GM20000 (cell line): ENCODE measurements at regions not wholly inside any gene's neighbourhood (a gene's known extent, or its start where the extent isn't known, plus 50 kb on each side); places are given as distances from the start of the nearest gene placed in this dataset.

Experiments used
- DNase-seq: peaks from one replicate; pipeline ENCODE4 v3.0.0; 2012; ENCODE audit warnings: low spot score
- TF ChIP-seq, protein P1 (sequence below): IDR thresholded peaks from 2 replicates; pipeline ENCODE4 v1.5.1; 2012; ENCODE audit warnings: mild to moderate bottlenecking, control low read depth; ENCODE audit errors: extremely low read depth, missing control alignments

DNA sequence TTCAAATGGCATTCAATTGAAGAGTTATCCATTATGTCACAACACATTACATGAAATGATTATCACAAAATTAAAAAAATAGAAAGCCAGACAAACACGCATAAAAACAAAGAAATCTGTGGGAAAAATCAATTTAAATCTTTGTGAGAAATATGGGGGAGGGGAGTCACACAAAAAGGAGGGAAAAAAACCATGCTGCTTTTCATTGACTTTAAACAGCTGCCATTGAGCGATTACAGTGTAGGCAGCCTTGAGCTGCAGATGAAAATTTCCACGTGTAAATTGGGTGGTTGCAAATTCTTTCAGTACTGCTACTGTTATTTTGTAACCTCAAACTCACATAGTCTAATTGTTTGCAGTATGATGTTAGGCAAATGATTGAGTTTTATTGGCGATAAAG, 889.9 kb upstream of the PHF14 start:
- no peak for DNase-seq
- TF ChIP-seq, protein P1, sequence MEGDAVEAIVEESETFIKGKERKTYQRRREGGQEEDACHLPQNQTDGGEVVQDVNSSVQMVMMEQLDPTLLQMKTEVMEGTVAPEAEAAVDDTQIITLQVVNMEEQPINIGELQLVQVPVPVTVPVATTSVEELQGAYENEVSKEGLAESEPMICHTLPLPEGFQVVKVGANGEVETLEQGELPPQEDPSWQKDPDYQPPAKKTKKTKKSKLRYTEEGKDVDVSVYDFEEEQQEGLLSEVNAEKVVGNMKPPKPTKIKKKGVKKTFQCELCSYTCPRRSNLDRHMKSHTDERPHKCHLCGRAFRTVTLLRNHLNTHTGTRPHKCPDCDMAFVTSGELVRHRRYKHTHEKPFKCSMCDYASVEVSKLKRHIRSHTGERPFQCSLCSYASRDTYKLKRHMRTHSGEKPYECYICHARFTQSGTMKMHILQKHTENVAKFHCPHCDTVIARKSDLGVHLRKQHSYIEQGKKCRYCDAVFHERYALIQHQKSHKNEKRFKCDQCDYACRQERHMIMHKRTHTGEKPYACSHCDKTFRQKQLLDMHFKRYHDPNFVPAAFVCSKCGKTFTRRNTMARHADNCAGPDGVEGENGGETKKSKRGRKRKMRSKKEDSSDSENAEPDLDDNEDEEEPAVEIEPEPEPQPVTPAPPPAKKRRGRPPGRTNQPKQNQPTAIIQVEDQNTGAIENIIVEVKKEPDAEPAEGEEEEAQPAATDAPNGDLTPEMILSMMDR = no peak

DNA sequence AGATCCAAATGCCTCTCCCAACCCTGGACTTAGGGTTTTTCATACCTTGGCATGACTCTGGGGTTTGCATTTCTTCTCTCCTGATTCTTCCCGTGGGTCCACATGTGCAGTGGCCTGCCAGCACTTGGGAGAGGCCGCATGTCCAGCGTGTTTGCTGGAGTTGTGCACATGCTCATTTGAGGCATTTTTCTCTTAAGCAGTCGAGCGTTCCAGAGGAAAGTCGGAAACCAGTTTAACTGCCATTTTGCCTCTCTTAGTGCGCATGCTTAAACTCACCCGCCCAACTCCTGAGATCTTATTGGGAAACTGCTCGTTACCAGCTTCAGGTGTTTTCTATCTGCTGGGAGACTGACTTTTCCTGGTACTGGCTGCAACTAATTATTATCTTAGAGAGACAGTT, 888.4 kb upstream of the PHF14 start:
- DNase-seq = no peak

DNA sequence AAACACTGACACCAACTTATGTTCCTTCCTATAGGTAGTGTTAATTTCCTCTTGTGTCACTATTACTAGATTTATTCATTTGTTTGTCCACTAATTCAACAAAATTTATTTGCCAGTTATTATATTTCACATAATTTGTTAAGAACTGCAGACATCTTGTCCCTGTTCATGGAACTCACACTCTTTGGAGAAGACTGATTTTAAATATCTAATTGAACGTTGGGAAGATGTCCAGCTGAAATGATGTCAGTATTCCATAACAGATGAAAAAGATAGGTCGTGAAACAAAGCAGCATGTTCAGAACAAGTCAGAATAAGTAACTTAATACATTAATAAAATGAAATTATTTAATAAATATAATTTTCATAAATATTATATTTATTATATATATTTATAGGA, 873.1 kb upstream of the PHF14 start:
- TF ChIP-seq, protein P1 = no peak
- DNase-seq = no peak

More for the DNA sequence above, 888.4 kb upstream of the PHF14 start:
- TF ChIP-seq, protein P1 = no peak

DNA sequence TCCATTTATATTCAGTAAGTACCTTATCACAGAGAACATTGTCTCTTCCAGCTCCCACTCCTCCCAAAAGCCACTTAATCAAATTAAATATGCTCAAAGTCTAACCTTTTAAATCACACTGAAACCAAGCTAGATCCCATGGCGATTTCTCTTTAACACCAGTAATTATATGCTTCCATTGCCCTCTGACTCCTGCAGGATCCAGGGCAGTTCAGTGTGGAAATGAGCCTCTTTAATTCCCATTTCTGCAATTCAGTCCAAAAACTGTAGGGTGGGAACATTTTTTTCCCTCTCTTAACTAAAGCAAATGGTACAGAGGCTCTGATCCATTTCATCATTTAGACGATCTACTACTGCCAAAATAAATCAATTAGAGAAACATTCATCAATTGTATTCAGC, 872.3 kb upstream of the PHF14 start:
- no peak for DNase-seq
- TF ChIP-seq, protein P1 = no peak

DNA sequence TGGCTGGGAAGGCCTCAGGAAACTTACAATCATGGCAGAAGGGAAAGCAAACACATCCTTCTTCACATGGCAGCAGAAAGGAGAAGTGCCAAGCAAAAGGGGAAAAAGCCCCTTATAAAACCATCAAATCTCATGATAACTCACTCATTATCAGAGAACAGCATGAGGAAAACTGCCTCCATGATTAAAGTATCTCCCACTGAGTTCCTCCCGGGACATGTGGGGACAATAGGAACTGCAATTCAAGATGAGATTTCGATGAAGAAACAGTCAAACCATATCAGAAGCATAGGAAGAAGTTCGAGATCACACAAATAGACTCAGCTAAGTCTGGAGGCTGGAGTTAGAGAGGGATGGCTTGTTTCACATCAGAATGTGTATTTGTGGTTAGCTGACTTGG, 869.4 kb upstream of the PHF14 start:
- TF ChIP-seq, protein P1 = no peak

DNA sequence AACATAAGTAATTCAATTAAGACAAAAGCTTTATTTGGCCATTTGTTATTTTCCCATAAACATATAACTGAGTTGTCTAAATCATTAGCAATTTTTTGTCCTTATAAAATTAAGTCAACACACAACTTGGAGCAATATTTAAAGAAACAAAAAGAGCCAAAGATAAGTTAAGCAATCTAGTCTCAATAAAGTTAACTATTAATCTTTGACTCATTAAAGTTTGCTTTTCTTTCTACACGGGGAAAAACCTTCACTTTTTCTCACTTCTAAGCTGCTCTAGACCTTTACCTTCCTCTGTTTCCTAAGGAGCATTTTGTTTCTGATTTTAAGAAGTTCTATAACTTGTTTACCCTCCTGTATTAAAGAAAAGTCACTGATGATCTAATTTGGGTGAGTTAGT, 867.1 kb upstream of the PHF14 start:
- no peak for DNase-seq
- TF ChIP-seq, protein P1 = no peak

More for the DNA sequence above, 869.4 kb upstream of the PHF14 start:
- no peak for DNase-seq

DNA sequence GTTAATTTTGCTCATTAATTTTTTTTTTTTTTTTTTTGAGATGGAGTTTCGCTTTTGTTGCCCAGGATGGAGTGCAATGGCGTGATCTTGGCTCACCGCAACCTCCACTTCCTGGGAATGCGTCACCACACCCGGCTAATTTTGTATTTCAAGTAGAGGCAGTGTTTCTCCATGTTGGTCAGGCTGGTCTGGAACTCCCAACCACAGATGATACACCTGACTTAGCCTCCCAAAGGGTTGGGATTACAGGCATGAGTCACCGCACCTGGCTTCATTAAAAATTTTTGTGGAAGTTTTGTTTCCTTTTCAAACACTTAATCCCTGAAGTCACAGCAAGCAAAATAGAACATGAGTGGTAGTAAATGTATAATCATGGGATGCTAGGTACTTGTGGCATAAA, 857.2 kb upstream of the PHF14 start:
- no peak for DNase-seq
- TF ChIP-seq, protein P1 = no peak
